Astrocyte (in vitro differentiated cells and primary cell): ENCODE measurements at regions not wholly inside any gene's neighbourhood (a gene's known extent, or its start where the extent isn't known, plus 50 kb on each side); places are given as distances from the start of the nearest gene placed in this dataset.

Experiments used
- DNase-seq: peaks from one replicate; pipeline ENCODE4 v3.0.0-alpha.2; 2010; ENCODE audit warnings: low read depth
- FAIRE-seq: peaks from 2 replicates; lab custom pipeline; 2011; peaks lifted over from hg19 to GRCh38; lab: Jason Lieb, UNC
- H2AFZ ChIP-seq: 2 replicates; pipeline ENCODE4 v1.6.0; 2012; ENCODE audit warnings: low read depth, low read length, inconsistent platforms
- H3K27ac ChIP-seq: 2 replicates; pipeline ENCODE4 v1.5.1; 2011; ENCODE audit warnings: low read depth, low read length, inconsistent platforms
- H3K27me3 ChIP-seq: 2 replicates; pipeline ENCODE4 v1.6.0; 2011; ENCODE audit warnings: low read length, inconsistent platforms; ENCODE audit not compliant: insufficient read depth
- H3K36me3 ChIP-seq: 2 replicates; pipeline ENCODE4 v1.5.1; 2011; ENCODE audit warnings: low read length, inconsistent platforms; ENCODE audit not compliant: insufficient read depth
- H3K4me1 ChIP-seq: 2 replicates; pipeline ENCODE4 v1.5.1; 2011; ENCODE audit warnings: low read length, inconsistent platforms; ENCODE audit not compliant: insufficient read depth
- H3K4me2 ChIP-seq: 2 replicates; pipeline ENCODE4 v1.6.0; 2012; ENCODE audit warnings: low read length, inconsistent platforms
- H3K4me3 ChIP-seq: 2 replicates; pipeline ENCODE4 v1.5.1; 2011; ENCODE audit warnings: low read depth, mild to moderate bottlenecking, low read length, inconsistent platforms; ENCODE audit not compliant: insufficient read depth
- H3K79me2 ChIP-seq: 2 replicates; pipeline ENCODE4 v1.6.0; 2012; ENCODE audit warnings: mild to moderate bottlenecking, low read length, inconsistent platforms; ENCODE audit not compliant: insufficient read depth
- H3K9ac ChIP-seq: 2 replicates; pipeline ENCODE4 v1.6.0; 2012; ENCODE audit warnings: mild to moderate bottlenecking, low read length, inconsistent platforms
- H3K9me3 ChIP-seq: 2 replicates; pipeline ENCODE4 v1.5.1; 2012; ENCODE audit warnings: low read depth, mild to moderate bottlenecking, low read length, inconsistent platforms; ENCODE audit not compliant: insufficient read depth
- H4K20me1 ChIP-seq: 2 replicates; pipeline ENCODE4 v1.6.0; 2012; ENCODE audit warnings: low read length, inconsistent platforms; ENCODE audit not compliant: insufficient read depth
- H3K27ac Mint-ChIP-seq: one replicate; pipeline ENCODE4 v1.8.0; 2021; ENCODE audit warnings: mild to moderate bottlenecking, mixed read lengths; ENCODE audit not compliant: unreplicated experiment
- H3K27me3 Mint-ChIP-seq: one replicate; pipeline ENCODE4 v1.8.0; 2021; ENCODE audit warnings: low read depth, mixed read lengths; ENCODE audit not compliant: unreplicated experiment
- H3K36me3 Mint-ChIP-seq: one replicate; pipeline ENCODE4 v1.8.0; 2021; ENCODE audit warnings: low read depth, mixed read lengths; ENCODE audit not compliant: unreplicated experiment
- H3K4me1 Mint-ChIP-seq: one replicate; pipeline ENCODE4 v1.8.0; 2021; ENCODE audit warnings: low read depth, mixed read lengths; ENCODE audit not compliant: unreplicated experiment
- H3K4me3 Mint-ChIP-seq: one replicate; pipeline ENCODE4 v1.8.0; 2021; ENCODE audit warnings: mild to moderate bottlenecking, moderate library complexity, mixed read lengths; ENCODE audit not compliant: unreplicated experiment
- H3K9me3 Mint-ChIP-seq: one replicate; pipeline ENCODE4 v1.8.0; 2021; ENCODE audit warnings: mild to moderate bottlenecking, mixed read lengths; ENCODE audit not compliant: unreplicated experiment
- EZH2 ChIP-seq: IDR thresholded peaks from 2 replicates; pipeline ENCODE4 v1.6.1; 2012; ENCODE audit warnings: mild to moderate bottlenecking, low read length, inconsistent platforms; ENCODE audit not compliant: insufficient read depth
- TF ChIP-seq, protein P1 (sequence below): IDR thresholded peaks from 2 replicates; pipeline ENCODE4 v1.5.1; 2011; ENCODE audit warnings: low read depth, mild to moderate bottlenecking, inconsistent platforms, low read length, moderate library complexity; ENCODE audit not compliant: insufficient read depth

DNA sequence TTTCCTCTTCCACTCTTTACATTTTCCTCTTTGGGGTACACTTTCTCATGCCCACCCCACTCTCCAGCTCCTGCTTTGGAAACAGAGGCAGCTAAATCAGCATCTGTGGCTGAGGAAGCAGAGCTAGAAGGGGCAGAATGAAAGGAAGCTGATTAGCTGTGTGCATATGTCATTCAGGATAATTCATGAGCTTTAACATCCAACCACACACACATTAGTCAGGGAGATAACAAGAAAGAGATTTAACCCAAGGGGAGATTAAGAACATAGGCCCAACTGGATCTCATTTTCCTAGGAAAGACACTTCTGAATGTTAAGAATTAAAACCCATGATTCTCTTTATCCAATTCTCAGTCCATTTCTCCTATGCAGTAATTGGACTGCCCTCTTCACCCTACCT lies 405.5 kb downstream of the TBC1D4 start:
- no peak overlapping the region for H3K9ac ChIP-seq
- H3K79me2 ChIP-seq: no peaks in the 10 kb centered on the region
- no peak for FAIRE-seq
- DNase-seq: peak; percentile 54
- no peaks in the 10 kb centered on the region for H3K4me1 ChIP-seq
- H3K36me3 Mint-ChIP-seq: no peaks in the 10 kb centered on the region
- no peaks in the 10 kb centered on the region for H3K9me3 ChIP-seq
- H4K20me1 ChIP-seq: no peaks in the 10 kb centered on the region
- H3K4me1 Mint-ChIP-seq: peaks cover 25% of the 10 kb centered on the region
- no peaks in the 10 kb centered on the region for H3K27me3 ChIP-seq
- H3K4me3 Mint-ChIP-seq: no peak overlapping the region
- peaks cover 2% of the 10 kb centered on the region for H3K9me3 Mint-ChIP-seq
- H3K4me3 ChIP-seq: no peak overlapping the region
- H2AFZ ChIP-seq: no peak overlapping the region
- H3K4me2 ChIP-seq: no peak overlapping the region
- no peaks in the 10 kb centered on the region for H3K36me3 ChIP-seq
- H3K27me3 Mint-ChIP-seq: no peaks in the 10 kb centered on the region
- H3K27ac ChIP-seq: no peak overlapping the region
- H3K27ac Mint-ChIP-seq: no peak overlapping the region
- TF ChIP-seq, protein P1, sequence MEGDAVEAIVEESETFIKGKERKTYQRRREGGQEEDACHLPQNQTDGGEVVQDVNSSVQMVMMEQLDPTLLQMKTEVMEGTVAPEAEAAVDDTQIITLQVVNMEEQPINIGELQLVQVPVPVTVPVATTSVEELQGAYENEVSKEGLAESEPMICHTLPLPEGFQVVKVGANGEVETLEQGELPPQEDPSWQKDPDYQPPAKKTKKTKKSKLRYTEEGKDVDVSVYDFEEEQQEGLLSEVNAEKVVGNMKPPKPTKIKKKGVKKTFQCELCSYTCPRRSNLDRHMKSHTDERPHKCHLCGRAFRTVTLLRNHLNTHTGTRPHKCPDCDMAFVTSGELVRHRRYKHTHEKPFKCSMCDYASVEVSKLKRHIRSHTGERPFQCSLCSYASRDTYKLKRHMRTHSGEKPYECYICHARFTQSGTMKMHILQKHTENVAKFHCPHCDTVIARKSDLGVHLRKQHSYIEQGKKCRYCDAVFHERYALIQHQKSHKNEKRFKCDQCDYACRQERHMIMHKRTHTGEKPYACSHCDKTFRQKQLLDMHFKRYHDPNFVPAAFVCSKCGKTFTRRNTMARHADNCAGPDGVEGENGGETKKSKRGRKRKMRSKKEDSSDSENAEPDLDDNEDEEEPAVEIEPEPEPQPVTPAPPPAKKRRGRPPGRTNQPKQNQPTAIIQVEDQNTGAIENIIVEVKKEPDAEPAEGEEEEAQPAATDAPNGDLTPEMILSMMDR: no peak
- TF ChIP-seq EZH2: no peak

DNA sequence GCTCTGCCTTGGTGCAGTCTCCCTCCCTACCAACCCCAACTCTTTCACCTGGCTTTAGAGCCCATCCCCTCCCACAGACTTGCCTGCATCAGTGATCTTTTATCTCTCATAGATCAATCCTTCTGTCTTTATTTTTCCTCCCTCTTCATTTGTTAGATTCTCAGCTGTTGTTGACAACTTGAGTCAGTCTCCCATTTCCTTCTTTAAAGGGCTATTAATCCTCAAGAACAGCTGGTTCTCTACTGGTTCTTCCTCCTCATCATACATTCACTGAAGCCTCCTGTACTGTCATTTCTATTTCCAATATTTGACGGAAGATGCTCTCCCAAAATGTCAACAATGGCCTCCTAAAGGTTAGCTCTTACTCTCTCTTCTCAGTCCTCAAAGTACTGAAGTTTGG lies 408.2 kb downstream of the TBC1D4 start:
- Mint-ChIP-seq H3K4me3 (no peak overlapping the region), H3K9me3 (peaks cover 3% of the 10 kb centered on the region), H3K27ac (no peak overlapping the region), H3K4me1 (peaks cover 23% of the 10 kb centered on the region), H3K27me3 (no peaks in the 10 kb centered on the region), H3K36me3 (no peaks in the 10 kb centered on the region)
- FAIRE-seq (no peak), DNase-seq (no peak)
- Histone ChIP-seq H3K4me1 (no peaks in the 10 kb centered on the region), H3K36me3 (no peaks in the 10 kb centered on the region), H3K9ac (no peak overlapping the region), H3K9me3 (no peaks in the 10 kb centered on the region), H3K27ac (no peak overlapping the region), H3K27me3 (no peaks in the 10 kb centered on the region), H4K20me1 (no peaks in the 10 kb centered on the region), H2AFZ (no peak overlapping the region), H3K4me3 (no peak overlapping the region), H3K4me2 (no peak overlapping the region), H3K79me2 (no peaks in the 10 kb centered on the region)
- TF ChIP-seq, protein P1: no peak
- TF ChIP-seq EZH2: no peak

DNA sequence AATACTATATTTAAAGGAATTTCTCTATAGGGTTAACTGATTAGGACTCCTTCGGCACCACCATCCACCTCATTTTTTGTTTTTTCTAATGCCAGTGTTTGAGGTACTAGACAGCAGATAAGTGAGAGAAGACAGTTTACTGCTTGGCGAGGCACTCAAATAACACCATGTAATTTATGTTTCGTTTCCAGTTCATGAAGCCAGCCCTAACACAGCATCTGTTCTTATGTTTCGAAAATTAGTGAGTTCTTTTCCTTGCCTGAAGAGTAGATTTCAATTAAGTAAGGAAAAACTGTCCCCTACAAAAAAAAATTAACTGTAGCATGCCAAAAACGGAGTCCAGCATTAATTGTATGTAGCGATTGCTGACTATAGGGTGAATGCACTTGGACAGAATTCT lies 409.1 kb downstream of the TBC1D4 start:
- Mint-ChIP-seq H3K4me1 (peaks cover 23% of the 10 kb centered on the region), H3K4me3 (no peak overlapping the region), H3K36me3 (no peaks in the 10 kb centered on the region), H3K9me3 (peaks cover 3% of the 10 kb centered on the region), H3K27me3 (no peaks in the 10 kb centered on the region), H3K27ac (no peak overlapping the region)
- Histone ChIP-seq H4K20me1 (no peaks in the 10 kb centered on the region), H3K4me2 (no peak overlapping the region), H3K27ac (no peak overlapping the region), H3K4me1 (no peaks in the 10 kb centered on the region), H3K9ac (no peak overlapping the region), H3K36me3 (no peaks in the 10 kb centered on the region), H3K4me3 (no peak overlapping the region), H3K27me3 (no peaks in the 10 kb centered on the region), H2AFZ (no peak overlapping the region), H3K9me3 (no peaks in the 10 kb centered on the region), H3K79me2 (no peaks in the 10 kb centered on the region)
- no peak for FAIRE-seq
- TF ChIP-seq, protein P1: no peak
- no peak for TF ChIP-seq EZH2
- DNase-seq: no peak
